Endothelial cell (in vitro differentiated cells): ENCODE measurements at regions not wholly inside any gene's neighbourhood (a gene's known extent, or its start where the extent isn't known, plus 50 kb on each side); places are given as distances from the start of the nearest gene placed in this dataset.
A peak's percentile ranks its signal among the peaks of the same experiment; 100 is the strongest.

ENCODE experiments used
- DNase-seq: peaks from one replicate; pipeline ENCODE4 v3.0.0; 2021; ENCODE audit warnings: low spot score
- H3K27ac Mint-ChIP-seq: one replicate; pipeline ENCODE4 v1.8.0; 2021; ENCODE audit warnings: mixed read lengths, inconsistent platforms; ENCODE audit not compliant: unreplicated experiment
- H3K27me3 Mint-ChIP-seq: one replicate; pipeline ENCODE4 v1.8.0; 2021; ENCODE audit warnings: mild to moderate bottlenecking, moderate library complexity, mixed read lengths, inconsistent platforms; ENCODE audit not compliant: unreplicated experiment
- H3K36me3 Mint-ChIP-seq: one replicate; pipeline ENCODE4 v1.8.0; 2021; ENCODE audit warnings: mild to moderate bottlenecking, low read depth, mixed read lengths, inconsistent platforms; ENCODE audit not compliant: unreplicated experiment
- H3K4me1 Mint-ChIP-seq: one replicate; pipeline ENCODE4 v1.8.0; 2021; ENCODE audit warnings: mild to moderate bottlenecking, mixed read lengths, inconsistent platforms; ENCODE audit not compliant: unreplicated experiment
- H3K4me3 Mint-ChIP-seq: one replicate; pipeline ENCODE4 v1.8.0; 2021; ENCODE audit warnings: mild to moderate bottlenecking, mixed read lengths, inconsistent platforms; ENCODE audit not compliant: unreplicated experiment
- H3K9me3 Mint-ChIP-seq: one replicate; pipeline ENCODE4 v1.8.0; 2021; ENCODE audit warnings: mixed read lengths, inconsistent platforms; ENCODE audit not compliant: unreplicated experiment
- TF ChIP-seq, protein P1 (sequence below): fragments of 200-600 bp; sonication (generic); IDR thresholded peaks from one replicate; pipeline ENCODE4 v1.5.0; 2021; ENCODE audit warnings: antibody characterized with exemption; ENCODE audit not compliant: unreplicated experiment

GRCh38 chr16:17566656-17567450 is 96.1 kb upstream of the XYLT1 start:
- TF ChIP-seq, protein P1, sequence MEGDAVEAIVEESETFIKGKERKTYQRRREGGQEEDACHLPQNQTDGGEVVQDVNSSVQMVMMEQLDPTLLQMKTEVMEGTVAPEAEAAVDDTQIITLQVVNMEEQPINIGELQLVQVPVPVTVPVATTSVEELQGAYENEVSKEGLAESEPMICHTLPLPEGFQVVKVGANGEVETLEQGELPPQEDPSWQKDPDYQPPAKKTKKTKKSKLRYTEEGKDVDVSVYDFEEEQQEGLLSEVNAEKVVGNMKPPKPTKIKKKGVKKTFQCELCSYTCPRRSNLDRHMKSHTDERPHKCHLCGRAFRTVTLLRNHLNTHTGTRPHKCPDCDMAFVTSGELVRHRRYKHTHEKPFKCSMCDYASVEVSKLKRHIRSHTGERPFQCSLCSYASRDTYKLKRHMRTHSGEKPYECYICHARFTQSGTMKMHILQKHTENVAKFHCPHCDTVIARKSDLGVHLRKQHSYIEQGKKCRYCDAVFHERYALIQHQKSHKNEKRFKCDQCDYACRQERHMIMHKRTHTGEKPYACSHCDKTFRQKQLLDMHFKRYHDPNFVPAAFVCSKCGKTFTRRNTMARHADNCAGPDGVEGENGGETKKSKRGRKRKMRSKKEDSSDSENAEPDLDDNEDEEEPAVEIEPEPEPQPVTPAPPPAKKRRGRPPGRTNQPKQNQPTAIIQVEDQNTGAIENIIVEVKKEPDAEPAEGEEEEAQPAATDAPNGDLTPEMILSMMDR, result no peak
- H3K4me3 Mint-ChIP-seq, result no peak overlapping the region
- no peak overlapping the region for H3K27ac Mint-ChIP-seq
- DNase-seq, result no peak
- peaks cover 2% of the 10 kb centered on the region for H3K27me3 Mint-ChIP-seq
- no peaks in the 10 kb centered on the region for H3K9me3 Mint-ChIP-seq
- H3K4me1 Mint-ChIP-seq, result no peaks in the 10 kb centered on the region
- H3K36me3 Mint-ChIP-seq, result no peaks in the 10 kb centered on the region

DNA sequence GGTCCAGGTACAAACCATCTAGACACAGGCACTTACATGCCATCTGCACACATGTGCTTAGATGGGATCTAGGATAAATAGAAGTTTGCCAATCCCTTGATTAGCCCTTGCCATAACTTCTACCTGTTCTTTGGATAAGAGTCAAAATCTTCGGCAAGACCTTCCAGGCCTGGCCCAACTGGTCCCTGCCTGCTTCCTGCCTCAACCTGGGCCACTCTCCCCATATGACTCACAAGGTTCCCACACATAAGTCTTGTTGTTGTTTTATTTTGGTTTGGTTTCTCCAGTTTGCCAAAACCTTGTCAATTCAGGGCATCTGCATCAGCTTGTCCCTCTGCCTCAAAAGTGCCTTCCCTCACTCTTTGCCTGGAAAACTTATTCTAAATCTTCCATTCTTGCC is 95.3 kb upstream of the XYLT1 start:
- H3K4me3 Mint-ChIP-seq, result no peak overlapping the region
- peaks cover 2% of the 10 kb centered on the region for H3K27me3 Mint-ChIP-seq
- no peaks in the 10 kb centered on the region for H3K4me1 Mint-ChIP-seq
- no peak overlapping the region for H3K27ac Mint-ChIP-seq
- no peaks in the 10 kb centered on the region for H3K36me3 Mint-ChIP-seq
- TF ChIP-seq, protein P1, result no peak
- no peaks in the 10 kb centered on the region for H3K9me3 Mint-ChIP-seq
- DNase-seq, result no peak

DNA sequence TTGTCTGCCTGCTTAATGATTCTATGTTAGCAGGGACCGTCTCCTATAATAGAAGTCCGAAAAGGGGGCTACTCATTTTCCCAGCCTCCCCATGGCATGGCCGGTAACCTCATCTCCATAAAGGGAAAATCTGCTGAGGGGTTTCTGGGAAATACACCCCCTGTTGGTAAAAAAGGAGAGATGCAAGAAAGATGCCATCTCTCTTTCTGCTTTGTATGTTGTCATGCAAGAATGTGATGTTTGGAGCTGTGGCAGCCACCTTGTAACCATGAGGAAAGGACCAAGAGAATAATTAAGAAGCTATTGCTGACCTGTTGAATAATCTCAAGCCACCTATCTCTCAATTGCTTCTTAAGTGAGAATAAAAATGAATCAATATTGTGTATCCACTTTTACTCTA is 94.8 kb upstream of the XYLT1 start:
- H3K27me3 Mint-ChIP-seq, result peaks cover 2% of the 10 kb centered on the region
- H3K27ac Mint-ChIP-seq, result no peak overlapping the region
- TF ChIP-seq, protein P1, result peak; percentile 33
- DNase-seq, result no peak
- no peak overlapping the region for H3K4me3 Mint-ChIP-seq
- no peaks in the 10 kb centered on the region for H3K4me1 Mint-ChIP-seq
- H3K9me3 Mint-ChIP-seq, result no peaks in the 10 kb centered on the region
- no peaks in the 10 kb centered on the region for H3K36me3 Mint-ChIP-seq

GRCh38 chr16:17564856-17565255 is 94.1 kb upstream of the XYLT1 start:
- H3K9me3 Mint-ChIP-seq, result no peaks in the 10 kb centered on the region
- H3K27ac Mint-ChIP-seq, result no peak overlapping the region
- H3K36me3 Mint-ChIP-seq, result no peaks in the 10 kb centered on the region
- H3K27me3 Mint-ChIP-seq, result peaks cover 2% of the 10 kb centered on the region
- no peaks in the 10 kb centered on the region for H3K4me1 Mint-ChIP-seq
- DNase-seq, result no peak
- H3K4me3 Mint-ChIP-seq, result no peak overlapping the region
- TF ChIP-seq, protein P1, result no peak

DNA sequence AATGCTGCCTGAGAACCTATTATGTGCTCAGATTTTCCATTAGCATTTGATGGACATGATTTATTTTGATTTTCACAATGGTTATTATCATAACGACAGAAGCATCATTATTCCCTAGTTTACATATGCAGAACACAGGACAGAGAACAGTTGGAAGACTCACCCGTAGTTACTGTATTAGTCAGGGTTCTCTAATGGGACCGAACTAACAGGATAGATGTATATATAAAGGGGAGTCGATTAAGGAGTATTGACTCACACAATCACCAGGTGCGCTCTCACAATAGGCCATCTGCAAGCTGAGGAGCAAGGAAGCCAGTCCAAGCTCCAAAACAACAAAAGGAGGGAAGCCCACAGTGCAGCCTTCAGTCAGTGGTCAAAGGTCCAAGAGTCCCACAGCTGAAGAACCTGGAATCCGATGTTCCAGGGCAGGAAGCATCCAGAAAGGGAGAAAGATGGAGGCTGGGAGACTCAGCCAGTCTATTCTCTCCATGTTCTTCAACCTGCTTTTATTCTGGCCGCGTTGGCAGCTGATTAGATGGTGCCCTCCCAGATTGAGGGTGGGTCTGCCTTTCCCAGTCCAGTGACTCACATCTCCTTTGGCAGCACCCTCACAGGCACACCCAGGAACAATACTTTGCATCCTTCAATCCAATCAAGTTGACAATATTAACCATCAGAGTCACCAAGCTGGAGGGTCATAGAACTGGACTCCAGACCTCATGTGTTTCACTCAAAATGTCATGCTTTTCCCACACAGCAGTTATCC is 92.7 kb upstream of the XYLT1 start:
- DNase-seq, result no peak
- peaks cover 2% of the 10 kb centered on the region for H3K27me3 Mint-ChIP-seq

More for the DNA sequence above, 92.7 kb upstream of the XYLT1 start:
- H3K4me3 Mint-ChIP-seq, result no peak overlapping the region
- no peaks in the 10 kb centered on the region for H3K9me3 Mint-ChIP-seq
- no peak overlapping the region for H3K27ac Mint-ChIP-seq
- TF ChIP-seq, protein P1, result no peak
- H3K4me1 Mint-ChIP-seq, result no peaks in the 10 kb centered on the region
- H3K36me3 Mint-ChIP-seq, result no peaks in the 10 kb centered on the region
